Neutrophil (primary cell): ENCODE measurements at regions not wholly inside any gene's neighbourhood (a gene's known extent, or its start where the extent isn't known, plus 50 kb on each side); places are given as distances from the start of the nearest gene placed in this dataset.
"Not testable (repeated sequence)": the region's sequence is repeated elsewhere in the genome, so short reads cannot be mapped to it uniquely, and the experiment has no call there.

Source experiments
- H3K27ac ChIP-seq: fragments of 200-600 bp; sonication (generic); 2 replicates; pipeline ENCODE4 v1.5.1; 2016; ENCODE audit warnings: mild to moderate bottlenecking, moderate library complexity
- H3K27me3 ChIP-seq: fragments of 200-600 bp; sonication (generic); 2 replicates; pipeline ENCODE4 v1.6.0; 2016; ENCODE audit warnings: mild to moderate bottlenecking
- H3K36me3 ChIP-seq: fragments of 200-600 bp; sonication (generic); 2 replicates; pipeline ENCODE4 v1.5.1; 2017
- H3K4me1 ChIP-seq, 2 experiments: fragments of 200-600 bp in 1 of 2; sonication (generic) in 1 of 2; 1 replicate in 1 of 2; 2 replicates in 1 of 2; pipeline versions ENCODE4 v1.5.1 to v1.6.1; 2013 to 2016; ENCODE audit warnings: low read depth in 1 of 2, low read length in 1 of 2, mild to moderate bottlenecking in 1 of 2, moderate library complexity in 1 of 2; ENCODE audit not compliant: control insufficient read depth in 1 of 2, insufficient read depth in 1 of 2
- H3K4me3 ChIP-seq, 2 experiments: fragments of 200-600 bp in 1 of 2; sonication (generic) in 1 of 2; 1 replicate in 1 of 2; 2 replicates in 1 of 2; pipeline ENCODE4 v1.5.1; 2013 to 2016; ENCODE audit warnings: low read depth in 1 of 2, low read length in 1 of 2, mild to moderate bottlenecking in 1 of 2, moderate library complexity in 1 of 2
- H3K9me3 ChIP-seq: fragments of 200-600 bp; sonication (generic); 2 replicates; pipeline ENCODE4 v1.5.1; 2016
- CTCF ChIP-seq: fragments of 200-600 bp; sonication (generic); IDR thresholded peaks from 2 replicates; pipeline ENCODE4 v1.5.1; 2016; ENCODE audit warnings: antibody characterized with exemption

DNA sequence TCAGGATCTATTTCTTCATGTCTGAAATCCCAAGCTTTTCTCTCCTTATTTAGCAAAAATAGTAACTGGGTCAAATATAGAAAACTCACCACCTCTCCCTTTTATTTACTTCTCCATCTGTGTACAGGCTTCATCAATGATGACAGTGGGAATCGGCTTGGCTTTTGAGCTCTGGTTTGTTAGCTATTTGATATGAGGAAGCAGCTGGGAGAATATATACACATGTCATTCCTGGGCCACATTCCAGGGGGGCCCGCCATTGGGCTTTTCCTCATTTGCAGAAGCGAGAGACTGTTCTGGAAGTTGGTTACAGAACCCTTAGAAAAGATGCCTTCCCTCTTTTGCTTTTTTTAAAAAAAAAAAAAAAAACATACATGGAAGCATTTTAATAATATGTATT lies 107.4 kb upstream of the F9 start:
- Histone ChIP-seq H3K27ac (no peak overlapping the region), H3K9me3 (no peaks in the 10 kb centered on the region), H3K4me1 (no peaks in the 10 kb centered on the region), H3K27me3 (no peaks in the 10 kb centered on the region), H3K4me3 (no peak overlapping the region), H3K36me3 (no peaks in the 10 kb centered on the region)
- no peak for TF ChIP-seq CTCF

GRCh38 chrX:139398258-139398657 lies 132.3 kb upstream of the F9 start:
- H3K9me3 ChIP-seq, H3K4me3 ChIP-seq, H3K36me3 ChIP-seq, H3K27ac ChIP-seq, H3K27me3 ChIP-seq, H3K4me1 ChIP-seq: not testable (repeated sequence)

DNA sequence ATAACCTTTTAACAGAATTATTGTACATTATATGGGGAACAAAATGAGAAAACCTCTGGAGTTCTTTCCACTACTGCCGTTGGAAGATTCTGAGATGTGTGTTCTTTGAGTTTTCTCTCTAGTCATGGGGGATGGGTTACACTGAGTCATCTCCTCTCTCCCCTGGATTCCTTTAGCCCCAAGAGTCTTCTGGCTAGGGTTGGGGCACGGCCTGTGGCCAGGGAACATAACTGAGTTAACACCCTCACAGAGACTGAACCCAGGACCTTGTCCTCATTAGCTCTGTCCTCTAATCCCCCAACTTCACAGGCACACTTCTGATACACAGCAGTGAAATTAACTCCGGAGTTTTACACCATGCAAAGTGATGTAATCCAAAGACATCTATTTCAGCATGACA lies 142.3 kb upstream of the F9 start:
- no peaks in the 10 kb centered on the region for H3K4me1 ChIP-seq
- H3K27me3 ChIP-seq = no peaks in the 10 kb centered on the region
- H3K4me3 ChIP-seq = no peak overlapping the region
- no peaks in the 10 kb centered on the region for H3K9me3 ChIP-seq
- H3K36me3 ChIP-seq = no peaks in the 10 kb centered on the region
- no peak for TF ChIP-seq CTCF
- H3K27ac ChIP-seq = no peak overlapping the region

- no peak overlapping the region for H3K27ac ChIP-seq
- H3K36me3 ChIP-seq = no peaks in the 10 kb centered on the region
- no peak overlapping the region for H3K4me3 ChIP-seq
- no peaks in the 10 kb centered on the region for H3K27me3 ChIP-seq
- TF ChIP-seq CTCF = no peak
- H3K4me1 ChIP-seq = no peaks in the 10 kb centered on the region
- no peaks in the 10 kb centered on the region for H3K9me3 ChIP-seq
Observed at GRCh38 chrX:139382529-139382928, 148.0 kb upstream of the F9 start.

DNA sequence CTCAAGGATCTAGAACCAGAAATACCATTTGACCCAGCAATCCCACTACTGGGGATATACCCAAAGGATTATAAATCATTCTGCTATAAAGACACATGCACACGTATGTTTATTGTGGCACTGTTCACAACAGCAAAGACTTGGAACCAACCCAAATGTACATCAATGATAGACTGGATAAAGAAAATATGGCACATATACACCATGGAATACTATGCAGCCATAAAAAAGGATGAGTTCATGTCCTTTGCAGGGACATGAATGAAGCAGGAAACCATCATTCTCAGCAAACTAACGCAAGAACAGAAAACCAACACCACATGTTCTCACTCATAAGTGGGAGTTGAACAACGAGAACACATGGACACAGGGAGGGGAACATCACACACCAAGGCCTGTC lies 154.0 kb upstream of the F9 start:
- H3K27me3 ChIP-seq, H3K27ac ChIP-seq, H3K4me1 ChIP-seq, H3K9me3 ChIP-seq, H3K36me3 ChIP-seq, H3K4me3 ChIP-seq: not testable (repeated sequence)

GRCh38 chrX:139360356-139360755 lies 170.2 kb upstream of the F9 start:
- Histone ChIP-seq H3K36me3 (no peaks in the 10 kb centered on the region), H3K4me3 (no peak overlapping the region), H3K9me3 (no peaks in the 10 kb centered on the region), H3K27me3 (no peaks in the 10 kb centered on the region), H3K4me1 (peaks cover 0 to 2% of the 10 kb centered on the region in 2 experiments), H3K27ac (no peak overlapping the region)
- no peak for TF ChIP-seq CTCF

GRCh38 chrX:139342594-139342991 lies 187.9 kb upstream of the F9 start:
- not testable (repeated sequence) for H3K4me1 ChIP-seq, H3K9me3 ChIP-seq, H3K27ac ChIP-seq, H3K4me3 ChIP-seq, H3K27me3 ChIP-seq, H3K36me3 ChIP-seq

DNA sequence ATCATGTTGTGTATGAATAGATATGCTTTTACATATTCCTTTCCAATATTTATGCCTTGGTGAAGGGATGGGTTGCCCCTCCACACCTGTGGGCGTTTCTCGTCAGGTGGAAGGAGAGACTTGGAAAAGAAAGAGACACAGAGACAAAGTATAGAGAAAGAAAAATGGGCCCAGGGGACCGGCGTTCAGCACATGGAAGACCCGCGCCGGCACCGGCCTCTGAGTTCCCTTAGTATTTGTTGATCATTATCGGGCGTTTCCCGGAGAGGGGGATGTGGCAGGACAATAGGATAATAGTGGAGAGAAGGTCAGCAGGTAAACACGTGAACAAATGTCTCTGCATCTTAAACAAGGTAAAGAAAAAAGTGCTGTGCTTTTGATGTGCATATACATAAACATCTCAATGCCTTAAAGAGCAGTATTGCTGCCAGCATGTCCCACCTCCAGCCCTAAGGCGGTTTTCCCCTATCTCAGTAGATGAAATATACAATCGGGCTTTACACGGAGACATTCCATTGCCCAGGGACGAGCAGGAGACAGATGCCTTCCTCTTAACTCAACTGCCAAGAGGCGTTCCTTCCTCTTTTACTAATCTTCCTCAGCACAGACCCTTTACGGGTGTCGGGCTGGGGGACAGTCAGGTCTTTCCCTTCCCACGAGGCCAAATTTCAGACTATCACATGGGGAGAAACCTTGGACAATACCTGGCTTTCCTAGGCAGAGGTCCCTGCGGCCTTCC lies 188.5 kb upstream of the F9 start:
- H3K4me1 ChIP-seq, H3K27me3 ChIP-seq, H3K9me3 ChIP-seq, H3K27ac ChIP-seq, H3K4me3 ChIP-seq, H3K36me3 ChIP-seq: not testable (repeated sequence)
